ENCODE measurements at regions not wholly inside any gene's neighbourhood (a gene's known extent, or its start where the extent isn't known, plus 50 kb on each side); places are given as distances from the start of the nearest gene placed in this dataset.

DNA sequence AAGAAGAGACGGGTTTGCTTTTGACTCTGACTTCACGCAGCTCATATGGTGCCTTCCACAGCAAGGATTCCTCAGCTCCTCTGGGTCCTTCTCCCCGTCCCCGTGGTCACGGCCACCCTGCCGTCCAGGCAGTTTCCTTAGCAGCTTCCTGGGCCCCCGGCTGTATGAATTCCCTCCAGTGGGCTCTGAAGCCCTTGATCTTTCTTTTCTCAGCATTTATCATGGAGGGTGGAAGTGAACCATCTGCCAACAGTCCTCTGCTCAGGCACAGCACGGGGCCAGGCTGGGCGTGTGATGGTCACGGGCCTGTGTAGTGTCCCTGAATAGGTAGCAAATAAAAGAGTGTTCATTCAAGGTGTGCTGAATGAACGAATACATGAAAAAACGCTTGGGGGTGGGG lies 782.4 kb downstream of the BRD1 start:
- no peak for DNase-seq (ENCODE audit: low read depth in 4 of 4, low spot score in 3 of 4)

- no peak for DNase-seq (ENCODE audit: low read depth in 4 of 4, low spot score in 3 of 4)
Observed at GRCh38 chr22:49044776-49045175, 782.9 kb downstream of the BRD1 start.

GRCh38 chr22:49044091-49044490 lies 783.6 kb downstream of the BRD1 start:
- DNase-seq (ENCODE audit: low read depth in 4 of 4, low spot score in 3 of 4): no peak

- no peak for DNase-seq (ENCODE audit: low read depth in 4 of 4, low spot score in 3 of 4)
Observed at GRCh38 chr22:49042877-49043859, 784.5 kb downstream of the BRD1 start.

- no peak for DNase-seq (ENCODE audit: low read depth in 4 of 4, low spot score in 3 of 4)
Observed at GRCh38 chr22:49042066-49042465, 785.6 kb downstream of the BRD1 start.

DNA sequence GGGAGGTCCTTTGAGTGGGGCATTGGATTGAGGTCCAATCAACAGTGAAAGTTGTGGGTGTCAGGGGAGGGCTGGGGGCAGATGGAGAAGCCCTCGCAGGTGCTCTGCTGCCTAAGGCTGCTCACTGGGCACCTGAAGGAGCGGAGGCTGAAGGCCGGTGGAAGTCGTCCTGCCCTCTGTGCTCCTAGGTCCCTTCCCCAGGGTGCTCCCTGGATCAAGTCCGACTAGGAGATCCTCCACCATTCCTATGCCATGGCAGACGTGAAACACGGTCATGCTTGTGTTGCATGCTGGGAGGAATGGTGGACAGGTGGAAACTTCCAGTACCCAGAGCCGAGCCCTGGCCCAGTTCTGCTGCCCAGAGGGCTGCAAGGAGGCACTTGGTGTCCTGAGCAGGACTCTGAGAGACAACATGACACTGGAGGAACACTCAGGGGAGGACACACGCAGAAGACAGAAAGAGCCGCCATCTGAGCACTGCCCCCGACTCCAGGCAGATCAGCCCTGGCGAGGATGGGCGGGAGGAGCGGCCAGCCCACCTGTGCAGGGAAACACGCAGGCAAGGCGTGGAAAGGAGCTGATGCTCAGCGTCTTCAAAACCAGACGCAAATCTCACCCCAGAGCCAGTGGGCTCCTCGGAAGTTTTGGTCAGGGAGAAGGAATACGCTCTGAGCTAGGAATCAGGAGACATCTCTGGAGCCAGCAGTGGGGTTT lies 786.8 kb downstream of the BRD1 start:
- DNase-seq (ENCODE audit: low read depth in 4 of 4, low spot score in 3 of 4): no peak

DNA sequence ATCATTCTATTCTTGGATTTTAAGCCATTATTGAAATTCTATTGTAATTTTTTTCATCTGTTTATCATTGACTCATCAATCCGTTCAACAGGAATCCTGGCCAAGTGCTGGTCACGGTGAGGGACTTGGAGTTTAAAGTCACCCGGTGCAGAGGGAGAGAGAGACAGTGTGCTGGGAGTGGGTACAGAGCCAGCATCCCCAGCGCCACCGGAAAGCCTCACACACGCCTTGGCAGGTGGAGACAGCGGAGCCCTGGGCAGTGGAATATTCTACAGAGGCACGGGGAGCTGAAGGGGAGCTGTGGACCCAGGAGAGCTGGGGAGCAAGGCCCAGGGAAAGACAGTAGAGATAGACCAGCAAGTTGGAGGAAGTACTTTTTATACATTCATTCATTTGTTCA lies 787.6 kb downstream of the BRD1 start:
- DNase-seq (ENCODE audit: low read depth in 4 of 4, low spot score in 3 of 4): no peak

GRCh38 chr22:49039625-49040024 lies 788.0 kb downstream of the BRD1 start:
- DNase-seq (ENCODE audit: low read depth in 4 of 4, low spot score in 3 of 4): no peak

DNA sequence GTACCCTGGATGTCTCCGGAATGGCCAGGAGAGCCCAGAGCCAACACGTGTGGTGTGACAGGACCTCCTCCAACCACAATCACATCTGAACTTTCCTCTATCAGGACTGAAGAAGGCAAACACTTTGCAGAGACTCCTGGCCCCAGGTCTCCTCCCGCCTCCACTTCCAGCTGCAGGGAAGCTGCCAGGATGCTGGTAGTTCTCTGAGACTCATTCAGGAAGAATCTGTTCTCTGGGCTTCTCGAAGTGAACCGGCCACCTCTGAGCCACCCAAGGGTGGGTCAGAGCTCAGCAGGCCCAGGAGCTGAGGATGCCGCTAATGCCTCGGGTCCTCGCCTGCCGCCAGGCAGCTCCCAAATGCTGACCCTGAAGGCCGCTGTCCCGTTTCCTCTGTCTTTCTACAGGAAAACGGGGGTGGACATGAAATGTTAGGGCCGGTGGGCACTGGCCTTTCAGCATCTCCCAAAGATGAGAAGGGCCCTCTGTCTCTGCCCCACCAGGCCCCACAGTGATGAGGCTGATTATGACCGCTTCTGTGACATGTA lies 789.9 kb downstream of the BRD1 start:
- no peak for DNase-seq (ENCODE audit: low read depth in 4 of 4, low spot score in 3 of 4)

DNA sequence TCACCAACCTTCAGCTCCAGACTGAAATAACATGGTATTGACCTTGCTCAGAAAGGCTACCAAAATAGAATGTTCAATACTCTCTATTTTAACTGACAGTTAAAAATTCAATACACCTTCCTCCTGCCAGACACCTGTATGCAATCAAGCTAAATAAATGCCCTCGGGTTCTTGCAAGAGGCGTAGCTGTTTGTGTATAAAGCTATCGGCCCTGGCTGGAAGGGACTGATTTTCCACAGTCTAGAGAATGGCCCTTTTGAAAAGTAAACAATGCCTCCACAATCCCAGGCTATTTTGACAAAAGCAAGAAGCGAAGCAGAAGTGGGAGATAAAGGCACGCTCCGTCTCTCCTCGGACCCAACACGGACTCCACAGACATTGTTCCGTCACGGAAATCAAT lies 791.2 kb downstream of the BRD1 start:
- no peak for DNase-seq (ENCODE audit: low read depth in 4 of 4, low spot score in 3 of 4)

DNA sequence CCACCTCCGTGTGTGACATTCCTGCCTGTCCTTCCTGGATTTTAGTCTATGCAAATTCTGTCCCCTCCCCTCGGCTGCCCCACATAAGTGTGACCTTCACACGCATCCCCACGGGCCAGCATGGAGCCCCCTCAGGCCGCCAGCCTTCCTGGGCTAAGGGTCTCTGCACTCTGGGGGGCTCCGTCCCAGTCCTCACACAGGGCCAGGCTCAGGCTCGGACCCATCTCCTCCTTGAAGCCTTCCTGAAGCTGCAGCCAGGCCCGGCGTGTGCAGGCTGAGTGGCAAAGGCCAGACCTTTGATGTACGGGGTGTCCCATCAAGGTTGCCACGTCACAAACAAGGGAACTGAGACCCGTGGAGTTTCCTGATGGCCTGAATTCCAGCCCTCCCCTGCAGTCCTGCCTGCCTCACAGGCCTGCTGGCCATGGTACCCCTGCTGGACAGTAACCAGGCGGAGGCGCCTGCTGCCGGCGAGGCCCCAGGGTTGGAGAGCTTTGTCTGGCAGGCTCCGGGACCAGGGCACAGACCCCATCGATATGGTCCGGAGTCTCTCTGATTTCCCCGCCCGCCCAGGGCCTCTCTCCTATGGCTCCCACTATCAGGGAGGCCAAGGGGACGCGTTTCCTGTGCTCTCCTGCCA lies 791.7 kb downstream of the BRD1 start:
- DNase-seq (ENCODE audit: low read depth in 4 of 4, low spot score in 3 of 4): no peak

DNA sequence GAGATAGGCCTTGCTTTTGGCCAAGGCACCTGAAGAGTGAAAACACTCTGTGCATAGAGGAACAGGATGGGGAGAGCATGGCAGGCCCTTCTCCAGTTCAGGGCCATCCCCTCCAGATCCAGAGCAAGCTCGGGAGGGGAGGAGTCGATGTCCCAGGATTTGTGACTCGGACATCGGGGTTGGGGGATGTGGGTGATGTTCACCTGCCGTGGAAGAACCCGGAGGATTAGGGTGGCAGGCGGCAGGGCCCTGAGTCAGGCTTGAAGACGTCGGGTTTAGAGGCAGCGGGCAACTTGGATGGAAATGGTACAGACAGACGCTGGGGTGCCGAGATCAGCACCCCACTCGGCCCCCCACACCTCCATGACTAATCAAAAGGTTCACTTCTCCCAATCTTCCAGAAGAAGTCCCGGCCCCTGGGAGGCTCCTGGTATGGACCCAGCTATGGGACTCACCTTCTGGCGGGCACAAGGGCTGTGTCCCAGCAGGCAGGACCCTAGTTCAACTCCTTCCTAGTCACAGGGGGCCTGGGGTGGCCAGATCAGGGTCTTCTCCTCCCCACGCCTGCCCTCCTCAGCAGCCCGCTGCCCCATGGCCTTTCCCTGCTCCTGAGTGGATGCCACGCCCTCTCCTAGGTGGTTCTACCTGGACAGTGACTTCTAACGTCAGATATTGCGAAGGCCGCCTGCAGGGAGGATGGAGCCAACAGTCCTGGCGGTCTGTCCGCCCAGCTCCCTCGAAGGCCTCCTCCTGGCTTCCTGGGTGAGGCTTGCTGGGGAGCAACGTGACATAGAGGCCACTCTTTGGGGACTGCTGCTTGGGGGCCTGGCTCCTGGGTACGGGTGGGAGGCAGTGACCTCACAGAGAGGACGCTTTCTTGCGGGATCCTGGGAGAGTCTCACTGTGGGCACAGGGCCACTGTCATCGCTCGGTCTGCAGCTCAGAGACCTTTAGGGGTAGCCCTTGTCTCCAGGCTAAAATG lies 792.5 kb downstream of the BRD1 start:
- no peak for DNase-seq (ENCODE audit: low read depth in 4 of 4, low spot score in 3 of 4)

DNA sequence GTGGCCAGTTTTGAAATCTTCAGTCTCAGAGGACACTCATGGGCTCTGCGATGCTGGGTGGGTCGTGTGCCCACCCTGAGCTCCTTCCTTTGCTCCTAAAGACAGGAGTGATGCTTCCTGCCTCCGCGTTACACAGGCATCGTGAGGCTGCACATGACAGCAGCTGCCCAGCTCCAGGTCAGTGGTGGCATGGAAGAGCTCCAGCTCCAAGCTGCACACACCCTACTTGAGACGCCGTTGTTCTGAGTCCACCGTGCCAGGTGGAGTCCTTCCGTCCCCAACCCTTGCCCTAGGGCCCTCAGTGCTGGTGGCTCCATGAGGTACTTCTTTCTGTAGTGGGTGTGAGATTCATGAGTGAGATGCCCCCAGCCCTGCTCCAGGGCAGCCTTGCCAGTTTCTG lies 794.1 kb downstream of the BRD1 start:
- no peak for DNase-seq (ENCODE audit: low read depth in 4 of 4, low spot score in 3 of 4)

GRCh38 chr22:49032821-49033220 lies 794.9 kb downstream of the BRD1 start:
- no peak for DNase-seq (ENCODE audit: low read depth in 4 of 4, low spot score in 3 of 4)

DNA sequence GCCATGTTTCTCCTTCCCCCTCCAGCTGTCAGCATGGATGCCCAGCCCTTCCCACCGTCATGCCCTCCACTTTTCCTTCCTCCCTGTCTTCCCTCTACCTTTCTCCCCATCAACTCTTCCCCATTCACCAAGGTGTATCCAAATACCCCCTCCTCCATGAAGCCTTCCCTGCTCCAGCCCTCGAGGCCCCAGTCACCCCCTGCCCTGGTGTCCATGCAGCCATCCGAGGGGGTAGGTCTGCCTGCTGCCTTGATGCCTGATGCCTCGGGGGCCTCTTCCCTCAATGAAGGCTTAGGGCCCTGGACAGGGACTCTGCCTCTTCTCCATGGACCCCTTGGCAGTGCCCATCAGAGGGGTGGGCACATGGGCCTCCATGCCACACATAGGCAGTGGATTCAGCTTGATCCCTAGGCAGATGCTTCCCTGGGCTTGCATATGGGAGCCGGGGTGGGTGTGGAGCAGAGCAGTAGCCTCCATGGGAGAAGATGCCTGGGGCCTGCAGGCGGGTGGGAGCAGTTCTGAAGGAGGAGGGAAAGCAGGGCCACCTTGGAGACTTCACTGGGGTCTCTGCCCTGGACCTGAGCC lies 795.8 kb downstream of the BRD1 start:
- DNase-seq (ENCODE audit: low read depth in 4 of 4, low spot score in 3 of 4): no peak

- no peak for DNase-seq (ENCODE audit: low read depth in 4 of 4, low spot score in 3 of 4)
Observed at GRCh38 chr22:49028111-49028510, 799.6 kb downstream of the BRD1 start.

DNA sequence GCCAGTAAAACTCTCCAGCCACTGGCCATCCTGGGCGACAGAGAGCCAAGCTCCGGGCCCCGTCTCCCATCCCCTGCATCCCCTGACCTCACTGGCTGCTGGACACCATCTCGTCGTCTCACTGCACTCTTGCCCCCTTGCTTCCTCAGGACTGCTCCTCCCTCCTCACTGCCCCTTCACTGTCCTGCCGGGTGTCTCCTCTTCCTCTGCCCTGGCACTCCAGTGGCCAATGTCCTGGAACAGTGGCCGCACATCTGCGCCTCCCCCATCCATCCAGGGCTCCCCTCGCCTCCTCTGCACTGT lies 800.4 kb downstream of the BRD1 start:
- DNase-seq (ENCODE audit: low read depth in 4 of 4, low spot score in 3 of 4): no peak

DNA sequence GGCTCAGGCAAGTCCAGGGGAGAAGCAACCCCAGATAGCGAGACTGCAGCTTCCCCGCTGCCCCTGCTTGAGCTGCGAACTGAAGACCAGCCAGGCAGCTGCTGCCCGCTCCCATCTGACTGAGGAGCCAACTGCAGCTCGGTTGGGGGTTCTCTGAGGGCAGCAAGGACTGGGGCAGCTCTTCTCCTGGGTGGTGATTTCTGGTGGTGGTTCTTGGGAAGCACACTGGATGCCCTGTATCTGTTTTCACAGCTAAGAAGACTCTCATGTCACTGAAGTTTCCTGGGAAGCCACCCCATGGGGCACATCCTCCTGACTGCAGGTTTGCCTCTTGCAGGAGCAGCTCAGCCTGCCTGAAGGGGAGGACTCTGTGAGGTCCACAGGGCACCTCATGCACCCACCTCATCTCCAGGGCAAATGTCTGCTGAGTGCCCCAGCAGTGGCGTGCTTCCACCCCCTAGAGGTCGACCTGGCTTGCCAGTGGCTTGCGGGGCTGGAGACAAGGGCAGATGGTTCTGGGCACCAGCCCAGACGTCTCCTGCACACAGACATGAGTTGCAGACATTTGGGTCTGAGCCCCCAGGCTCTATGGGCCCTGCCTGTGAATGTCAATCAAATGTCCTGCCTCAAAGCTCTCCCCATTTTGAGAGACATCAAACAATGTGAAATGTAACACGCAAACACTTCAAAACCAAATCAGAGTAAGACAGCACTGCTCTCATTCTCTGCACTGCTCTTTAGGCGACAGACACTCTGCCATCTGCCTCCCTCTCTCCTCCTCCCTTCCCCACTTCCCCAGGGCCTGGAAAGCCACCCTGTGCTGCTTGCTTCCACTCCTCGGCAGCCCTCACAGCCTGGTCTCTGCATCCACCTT lies 800.9 kb downstream of the BRD1 start:
- DNase-seq (ENCODE audit: low read depth in 4 of 4, low spot score in 3 of 4): no peak
